PC-9 (cell line): ENCODE measurements at regions not wholly inside any gene's neighbourhood (a gene's known extent, or its start where the extent isn't known, plus 50 kb on each side); places are given as distances from the start of the nearest gene placed in this dataset.

Source experiments
- BruUV-seq: library from RNA; stranded (reverse); fragments of 400-500 nt; replicated peaks from 2 replicates; lab custom pipeline; 2021; lab: Mats Ljungman, UMichigan
- CTCF ChIA-PET: fragments of 300-600 bp; sonication (Branson Sonifier 250); formaldehyde crosslinking; loops from one replicate; lab custom pipeline; 2022; ENCODE audit warnings: antibody characterized with exemption; lab: Charles Lee
- POLR2A ChIA-PET: fragments of 300-600 bp; sonication (Branson Sonifier 250); formaldehyde crosslinking; loops from one replicate; lab custom pipeline; 2022; ENCODE audit warnings: antibody characterized with exemption; ENCODE audit not compliant: unreplicated experiment; lab: Charles Lee
- DNase-seq, 2 experiments: peaks; one replicate each; pipeline versions ENCODE4 v3.0.0 to v3.0.0-alpha.2; 2015 to 2022; ENCODE audit warnings: mixed read lengths in 1 of 2
- H2AFZ ChIP-seq: fragments of 200-600 bp; sonication (generic); 2 replicates; pipeline ENCODE4 v1.8.1; 2017; ENCODE audit warnings: antibody characterized with exemption
- H3F3A ChIP-seq: fragments of 200-600 bp; sonication (generic); 2 replicates; pipeline ENCODE4 v1.8.1; 2017; ENCODE audit warnings: antibody characterized with exemption, mild to moderate bottlenecking, low read depth; ENCODE audit not compliant: insufficient read depth
- H3K27ac ChIP-seq: fragments of 200-600 bp; sonication (generic); 2 replicates; pipeline ENCODE4 v1.6.1; 2016; ENCODE audit warnings: mixed run types
- H3K27me3 ChIP-seq: fragments of 200-600 bp; sonication (generic); 2 replicates; pipeline ENCODE4 v1.6.1; 2016; ENCODE audit warnings: low read depth, mixed run types; ENCODE audit not compliant: insufficient read depth
- H3K36me3 ChIP-seq: fragments of 200-600 bp; sonication (generic); 2 replicates; pipeline ENCODE4 v1.6.1; 2016; ENCODE audit warnings: low read depth, mixed run types
- H3K4me1 ChIP-seq: fragments of 200-600 bp; sonication (generic); replicated peaks from 2 replicates; pipeline ENCODE4 v1.6.1; 2016; ENCODE audit warnings: mixed run types; ENCODE audit not compliant: insufficient read depth
- H3K4me2 ChIP-seq: fragments of 200-600 bp; sonication (generic); 2 replicates; pipeline ENCODE4 v1.6.1; 2017; ENCODE audit warnings: mixed run types
- H3K4me3 ChIP-seq: fragments of 200-600 bp; sonication (generic); 2 replicates; pipeline ENCODE4 v1.6.1; 2016; ENCODE audit warnings: mixed run types
- H3K79me2 ChIP-seq: fragments of 200-600 bp; sonication (generic); 2 replicates; pipeline ENCODE4 v1.6.1; 2017; ENCODE audit warnings: low read depth, mixed run types
- H3K9me2 ChIP-seq: fragments of 200-600 bp; sonication (generic); 2 replicates; pipeline ENCODE4 v1.8.1; 2017; ENCODE audit warnings: mild to moderate bottlenecking; ENCODE audit not compliant: insufficient read depth
- H3K9me3 ChIP-seq: fragments of 200-600 bp; sonication (generic); 2 replicates; pipeline ENCODE4 v1.8.1; 2016; ENCODE audit warnings: low read depth; ENCODE audit not compliant: insufficient read depth
- H4K20me1 ChIP-seq: fragments of 200-600 bp; sonication (generic); 2 replicates; pipeline ENCODE4 v1.8.1; 2017; ENCODE audit not compliant: insufficient read depth
- EZH2 ChIP-seq: fragments of 200-600 bp; sonication (generic); IDR thresholded peaks from 2 replicates; pipeline ENCODE4 v1.8.0; 2017; ENCODE audit warnings: antibody characterized with exemption, low read depth
- intact Hi-C: fragments of 100-400 bp; cut with micrococcal nuclease; formaldehyde crosslinking; loops from one replicate; pipeline ENCODE4 v1.10.0; 2022; ENCODE audit not compliant: unreplicated experiment
- TF ChIP-seq, protein P1 (sequence below): fragments of 200-600 bp; sonication (generic); conservative IDR thresholded peaks from 2 replicates; pipeline ENCODE4 v1.6.1; 2017; ENCODE audit warnings: mixed run types, antibody characterized with exemption, mild to moderate bottlenecking, moderate library complexity

DNA sequence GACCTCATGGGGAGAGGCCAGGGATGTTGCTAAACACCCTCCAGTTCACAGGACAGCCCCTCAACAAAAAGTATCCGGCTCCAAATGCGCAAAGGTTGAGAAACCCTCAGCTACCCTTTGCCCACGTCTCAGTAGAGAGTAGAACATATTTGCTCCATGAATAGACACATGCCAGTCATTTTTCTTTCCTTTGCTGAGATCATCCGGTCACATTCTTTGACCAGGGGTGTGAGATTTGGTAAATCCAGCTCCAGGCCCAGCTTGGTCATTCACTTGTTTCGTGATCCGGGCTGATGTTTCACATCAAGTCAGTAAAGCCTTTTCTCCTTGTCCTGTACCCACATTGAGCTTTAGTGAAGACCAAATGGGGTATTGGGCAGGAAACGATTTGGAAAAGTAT, 83.6 kb upstream of the LHX5 start:
- H3K4me2 ChIP-seq, result no peak overlapping the region
- no peaks in the 10 kb centered on the region for H4K20me1 ChIP-seq
- H3K27ac ChIP-seq, result peak overlapping the region; percentile 46
- intact Hi-C loops, result no loop called here
- H3K79me2 ChIP-seq, result no peaks in the 10 kb centered on the region
- no peak overlapping the region for H3K4me3 ChIP-seq
- ChIA-PET POLR2A (no interaction called here), CTCF (no interaction called here)
- H3F3A ChIP-seq, result no peaks in the 10 kb centered on the region
- H3K4me1 ChIP-seq, result 0 out of 2 replicates have a peak, but pooled peaks cover 7% of the 10 kb centered on the region
- no peaks in the 10 kb centered on the region for H3K27me3 ChIP-seq
- H3K9me3 ChIP-seq, result no peaks in the 10 kb centered on the region
- TF ChIP-seq, protein P1, sequence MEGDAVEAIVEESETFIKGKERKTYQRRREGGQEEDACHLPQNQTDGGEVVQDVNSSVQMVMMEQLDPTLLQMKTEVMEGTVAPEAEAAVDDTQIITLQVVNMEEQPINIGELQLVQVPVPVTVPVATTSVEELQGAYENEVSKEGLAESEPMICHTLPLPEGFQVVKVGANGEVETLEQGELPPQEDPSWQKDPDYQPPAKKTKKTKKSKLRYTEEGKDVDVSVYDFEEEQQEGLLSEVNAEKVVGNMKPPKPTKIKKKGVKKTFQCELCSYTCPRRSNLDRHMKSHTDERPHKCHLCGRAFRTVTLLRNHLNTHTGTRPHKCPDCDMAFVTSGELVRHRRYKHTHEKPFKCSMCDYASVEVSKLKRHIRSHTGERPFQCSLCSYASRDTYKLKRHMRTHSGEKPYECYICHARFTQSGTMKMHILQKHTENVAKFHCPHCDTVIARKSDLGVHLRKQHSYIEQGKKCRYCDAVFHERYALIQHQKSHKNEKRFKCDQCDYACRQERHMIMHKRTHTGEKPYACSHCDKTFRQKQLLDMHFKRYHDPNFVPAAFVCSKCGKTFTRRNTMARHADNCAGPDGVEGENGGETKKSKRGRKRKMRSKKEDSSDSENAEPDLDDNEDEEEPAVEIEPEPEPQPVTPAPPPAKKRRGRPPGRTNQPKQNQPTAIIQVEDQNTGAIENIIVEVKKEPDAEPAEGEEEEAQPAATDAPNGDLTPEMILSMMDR, result no peak
- TF ChIP-seq EZH2, result no peak
- BruUV-seq, result no TSS peak
- DNase-seq, result peak; percentile 12 to 45
- no peak overlapping the region for H2AFZ ChIP-seq
- H3K36me3 ChIP-seq, result no peaks in the 10 kb centered on the region
- no peaks in the 10 kb centered on the region for H3K9me2 ChIP-seq

DNA sequence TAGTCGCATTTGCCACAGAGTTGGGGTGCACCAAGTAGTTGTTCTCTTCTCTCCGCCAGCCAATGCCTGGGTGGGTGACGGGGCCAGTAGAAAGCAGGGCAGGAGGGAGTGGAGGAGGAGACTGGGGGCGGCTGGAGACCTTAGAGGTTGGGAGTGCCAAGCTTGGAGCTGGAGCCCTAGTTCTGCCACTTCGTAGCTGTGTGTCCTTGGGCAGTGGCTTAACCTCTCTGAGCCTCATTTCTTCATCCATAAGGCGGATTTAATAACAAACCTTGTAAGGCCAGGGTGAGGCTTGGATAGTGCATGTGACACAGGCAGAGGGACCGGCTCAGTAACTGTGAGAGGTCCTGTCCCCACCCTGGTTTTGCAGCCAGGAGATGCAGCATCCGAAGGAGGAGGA, 81.1 kb upstream of the LHX5 start:
- Histone ChIP-seq H3K4me2 (no peak overlapping the region), H3F3A (no peaks in the 10 kb centered on the region), H3K4me3 (no peak overlapping the region), H3K9me2 (no peaks in the 10 kb centered on the region), H3K4me1 (0 out of 2 replicates have a peak, but pooled peaks cover 7% of the 10 kb centered on the region), H3K27me3 (peaks cover 4% of the 10 kb centered on the region; the same call in 1 of the 2 replicates), H3K79me2 (no peaks in the 10 kb centered on the region), H4K20me1 (no peaks in the 10 kb centered on the region), H3K9me3 (no peaks in the 10 kb centered on the region), H2AFZ (no peak overlapping the region), H3K36me3 (no peaks in the 10 kb centered on the region), H3K27ac (no peak overlapping the region)
- BruUV-seq, result no TSS peak
- CTCF ChIA-PET, result no interaction called here
- TF ChIP-seq, protein P1, result no peak
- TF ChIP-seq EZH2, result no peak
- no peak for DNase-seq
- intact Hi-C loops, result no loop called here
- POLR2A ChIA-PET, result no interaction called here

DNA sequence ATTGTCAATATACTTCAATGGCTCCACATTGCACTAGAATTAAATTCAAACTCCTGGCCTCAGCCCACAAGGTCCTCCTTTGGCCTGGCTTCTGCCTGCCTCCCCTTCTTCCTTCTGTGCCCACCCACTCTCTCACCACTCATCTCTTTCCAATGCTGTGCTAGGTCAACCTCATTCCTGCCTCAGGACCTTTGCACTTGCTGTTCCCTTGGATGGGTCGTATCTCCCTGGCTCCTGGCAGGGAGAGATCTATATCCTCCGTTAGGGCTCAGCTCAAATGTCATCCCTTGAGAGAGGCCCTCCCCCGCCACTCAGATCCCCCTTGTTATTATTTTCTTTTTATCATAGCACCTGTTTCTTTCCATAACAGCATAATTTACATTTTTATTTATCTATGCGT, 79.9 kb upstream of the LHX5 start:
- 0 out of 2 replicates have a peak, but pooled peaks cover 7% of the 10 kb centered on the region for H3K4me1 ChIP-seq
- no TSS peak for BruUV-seq
- DNase-seq, result no peak
- peaks cover 5% of the 10 kb centered on the region; the same call in 1 of the 2 replicates for H3K27me3 ChIP-seq
- no peaks in the 10 kb centered on the region for H3K9me3 ChIP-seq
- TF ChIP-seq, protein P1, result no peak
- no peak for TF ChIP-seq EZH2
- H3K9me2 ChIP-seq, result no peaks in the 10 kb centered on the region
- no peak overlapping the region for H2AFZ ChIP-seq
- H4K20me1 ChIP-seq, result no peaks in the 10 kb centered on the region
- H3F3A ChIP-seq, result no peaks in the 10 kb centered on the region
- no peak overlapping the region for H3K27ac ChIP-seq
- intact Hi-C loops, result no loop called here
- H3K79me2 ChIP-seq, result no peaks in the 10 kb centered on the region
- H3K4me2 ChIP-seq, result no peak overlapping the region
- ChIA-PET CTCF (no interaction called here), POLR2A (no interaction called here)
- no peak overlapping the region for H3K4me3 ChIP-seq
- H3K36me3 ChIP-seq, result no peaks in the 10 kb centered on the region
